HL-60/S4 treated with retinoic acid at 250 ng/mL for 4 days and 3 days (cell line): ENCODE measurements at regions not wholly inside any gene's neighbourhood (a gene's known extent, or its start where the extent isn't known, plus 50 kb on each side); places are given as distances from the start of the nearest gene placed in this dataset.

Source experiments
- in situ Hi-C: fragments of 300-500 bp; cut with MboI; formaldehyde crosslinking; loops from 2 replicates; pipeline ENCODE4 v1.7.0; 2022; ENCODE audit warnings: low sequenced_read_pairs

DNA sequence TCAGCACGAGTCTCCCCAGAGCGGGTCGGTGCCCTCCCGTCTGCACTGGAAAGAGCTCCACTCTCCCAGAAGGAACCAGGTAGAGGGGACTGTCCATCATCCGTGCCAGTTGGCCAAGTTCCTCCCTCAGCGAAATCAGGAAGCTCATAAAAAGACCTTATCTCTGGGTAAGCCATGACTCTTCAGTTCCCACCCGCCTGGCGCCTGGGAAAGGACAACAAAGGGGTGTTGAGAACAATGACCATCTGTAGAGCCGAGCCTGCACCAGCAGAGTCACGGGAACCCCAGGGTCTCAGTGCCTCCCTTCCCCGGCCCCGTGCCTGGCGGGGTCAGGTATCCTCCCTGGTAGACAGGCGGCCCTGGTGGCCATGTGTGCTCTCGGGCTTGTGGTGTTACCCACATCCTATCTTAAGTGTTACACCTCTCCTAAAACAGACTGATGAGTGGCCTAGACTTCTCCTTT lies 190.7 kb downstream of the AXIN2 start:
- in situ Hi-C loops = no loop called here

DNA sequence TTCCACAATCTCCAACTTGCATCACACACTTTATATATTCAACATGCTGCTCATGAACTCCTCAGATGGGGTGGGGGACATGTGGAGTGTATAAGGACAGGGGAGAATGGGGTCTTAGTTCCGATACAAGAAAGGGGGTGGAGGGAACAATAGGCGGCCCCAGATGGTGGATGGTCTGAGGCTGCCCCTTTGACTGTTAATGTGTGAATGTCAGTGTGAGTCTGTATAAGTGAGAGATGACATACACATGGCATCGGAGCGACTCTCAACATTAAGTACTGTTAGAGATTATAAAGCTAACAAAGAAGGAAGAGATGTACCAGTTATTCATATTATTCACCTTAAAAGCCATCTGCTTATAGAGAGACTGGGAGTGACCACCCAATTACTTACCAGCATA lies 193.1 kb downstream of the AXIN2 start:
- in situ Hi-C loops = no loop called here

DNA sequence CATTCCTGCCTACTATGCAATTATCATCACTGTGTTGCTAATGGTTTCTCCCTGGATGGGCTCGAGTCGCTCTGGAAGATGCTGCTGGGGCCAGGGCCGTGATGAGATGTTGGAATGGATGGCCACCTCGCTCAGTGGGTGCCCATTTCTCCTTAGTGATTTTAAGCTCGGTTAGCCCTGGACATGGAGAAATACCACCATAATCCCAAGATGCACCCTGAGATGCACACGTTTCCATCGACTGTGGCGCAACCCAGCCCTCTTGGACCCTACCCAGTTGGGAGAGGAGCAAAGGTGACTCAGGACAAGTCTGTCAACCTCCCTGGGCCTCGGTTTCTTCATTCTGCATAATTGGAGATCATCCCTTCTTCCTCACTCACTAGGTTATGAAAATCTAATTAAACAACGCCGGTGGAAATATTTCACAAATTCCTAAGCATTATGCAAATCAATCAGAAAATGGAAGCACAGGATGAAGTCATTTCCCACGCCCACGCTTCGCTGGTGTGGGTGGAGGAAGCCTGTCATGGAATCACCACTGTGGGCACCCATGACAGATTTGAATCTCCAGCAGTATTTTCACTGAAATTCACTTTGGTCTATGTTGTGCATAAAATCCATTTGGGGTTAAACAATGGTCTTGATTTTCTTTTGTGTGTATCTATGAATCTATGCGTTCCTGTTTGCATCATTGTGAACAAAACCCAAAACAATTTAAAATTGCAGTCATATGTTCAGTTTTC lies 195.2 kb downstream of the AXIN2 start:
- in situ Hi-C loops = no loop called here

DNA sequence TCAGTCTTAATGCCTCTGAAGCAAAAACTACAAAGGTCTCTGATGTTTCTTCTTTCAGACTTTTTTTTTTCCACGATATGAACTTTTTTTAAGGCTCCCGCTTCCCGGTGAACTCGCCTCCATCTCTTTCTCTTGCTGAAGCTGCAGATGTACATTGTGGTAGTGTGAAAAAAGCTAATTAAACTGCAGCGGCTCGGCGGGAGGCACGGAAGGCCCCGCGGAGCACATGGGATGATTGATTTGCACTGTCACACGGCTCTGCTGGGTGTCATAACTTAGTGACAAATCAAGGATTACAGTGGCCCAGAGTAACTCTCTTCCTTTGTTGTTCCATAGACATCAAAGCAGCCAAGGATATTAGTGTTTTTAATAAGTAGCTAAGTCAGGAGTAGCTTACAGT lies 196.3 kb downstream of the AXIN2 start:
- in situ Hi-C loops = no loop called here

DNA sequence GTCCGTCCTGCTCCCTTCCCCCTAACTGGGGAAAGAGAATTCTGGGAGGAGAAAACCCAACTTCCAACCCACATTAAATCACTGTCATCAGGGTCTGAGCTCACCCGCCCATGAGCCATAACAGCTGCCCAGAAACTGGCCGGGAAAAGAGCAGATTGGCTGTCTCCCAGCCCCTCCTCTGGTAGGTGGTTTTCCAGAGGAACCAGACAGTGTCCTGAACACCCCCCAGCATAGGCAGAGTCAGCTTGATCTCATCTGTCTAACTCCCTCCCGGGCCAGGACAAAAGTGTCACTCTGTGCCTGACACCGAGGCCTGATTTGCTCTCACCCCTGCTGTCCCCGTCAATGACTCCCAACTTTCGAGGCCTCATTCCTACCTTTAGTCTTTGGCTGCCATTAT lies 197.0 kb downstream of the AXIN2 start:
- in situ Hi-C loops = no loop called here

DNA sequence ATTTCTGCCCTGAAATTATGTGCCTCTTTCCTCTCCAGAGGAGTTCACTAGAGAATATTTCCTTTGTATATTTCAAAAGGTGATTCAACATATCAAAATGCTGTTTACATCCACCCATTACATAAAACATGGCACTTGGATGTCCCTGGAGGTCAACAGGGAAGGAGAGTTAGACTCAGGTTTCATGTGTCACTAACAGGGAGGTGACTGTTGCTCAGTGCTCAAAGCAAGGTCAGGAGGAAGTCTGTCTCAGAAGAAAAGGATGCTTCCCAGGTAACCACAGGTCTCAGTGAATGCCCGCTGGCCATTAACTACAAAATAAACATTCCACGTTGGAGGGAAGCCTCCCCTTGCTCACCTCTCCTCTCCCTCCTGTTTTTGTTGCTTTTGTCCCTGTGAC lies 198.6 kb downstream of the AXIN2 start:
- in situ Hi-C loops = no loop called here

DNA sequence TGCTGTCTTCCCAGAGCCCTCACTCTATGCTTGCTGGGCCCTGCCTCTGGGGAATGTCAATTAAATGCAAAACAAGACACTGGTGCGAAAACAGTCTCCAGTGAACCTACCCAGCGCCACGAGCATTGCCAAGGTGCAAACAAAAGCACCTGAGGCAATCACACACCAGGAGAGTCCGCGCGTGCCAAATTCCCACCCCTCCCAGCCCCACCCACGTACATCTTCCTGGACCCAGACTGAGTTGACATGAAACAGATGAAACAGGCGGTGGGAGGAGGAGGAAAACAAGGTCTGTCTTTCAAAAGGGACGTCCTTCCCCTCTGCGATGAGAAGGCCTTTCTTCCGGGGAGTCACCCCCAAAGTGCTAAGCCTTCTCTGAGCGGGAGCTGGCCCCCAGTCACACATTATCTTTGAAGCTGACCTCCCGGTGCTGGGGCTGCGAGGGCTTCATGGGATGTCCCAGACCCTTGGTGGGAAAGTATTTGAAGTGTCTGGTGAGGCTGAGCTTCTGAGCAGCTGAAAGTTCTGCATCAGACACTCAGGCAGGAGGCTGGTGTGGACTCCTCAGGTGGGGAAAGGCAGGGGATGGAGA lies 200.4 kb downstream of the AXIN2 start:
- in situ Hi-C loops = no loop called here

DNA sequence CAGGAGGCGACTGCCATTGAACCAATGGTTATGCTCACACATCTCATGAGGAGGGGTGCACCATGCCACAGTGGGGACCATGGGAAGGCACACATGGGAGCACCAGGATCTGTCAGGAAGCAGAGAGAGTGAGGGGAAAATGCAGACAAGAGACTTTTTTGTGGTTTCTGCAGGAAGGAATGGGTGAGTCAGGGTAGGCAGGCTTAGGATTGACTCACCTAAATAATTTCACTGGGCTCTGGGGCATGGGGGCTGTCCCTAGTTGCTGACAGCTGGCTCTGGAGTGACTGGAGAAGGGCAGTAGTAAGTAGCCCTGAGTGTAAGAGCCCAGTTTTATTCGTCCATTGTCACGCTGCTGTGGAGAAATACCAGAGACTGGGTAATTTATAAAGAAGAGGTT lies 202.4 kb downstream of the AXIN2 start:
- in situ Hi-C loops = no loop called here

DNA sequence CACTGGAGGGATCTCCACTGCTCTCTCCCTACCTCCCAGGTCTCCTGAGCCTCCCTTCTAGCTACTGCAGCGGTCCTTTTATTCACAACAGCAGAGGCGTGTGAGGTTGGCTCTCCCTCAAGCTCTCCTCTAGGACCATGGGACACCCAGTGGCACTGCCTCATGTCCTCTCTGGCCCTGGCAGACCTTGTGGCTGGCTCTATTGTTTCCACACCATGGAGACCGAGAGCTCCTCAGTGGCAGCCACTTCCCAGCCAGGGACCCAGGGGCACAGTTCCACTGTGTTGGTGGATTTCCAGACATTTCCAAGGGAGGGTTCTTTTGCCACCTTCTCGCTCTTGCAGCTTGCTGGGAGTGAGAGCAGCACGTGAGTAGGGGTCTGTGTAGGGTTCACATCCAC lies 204.9 kb downstream of the AXIN2 start:
- in situ Hi-C loops = no loop called here

DNA sequence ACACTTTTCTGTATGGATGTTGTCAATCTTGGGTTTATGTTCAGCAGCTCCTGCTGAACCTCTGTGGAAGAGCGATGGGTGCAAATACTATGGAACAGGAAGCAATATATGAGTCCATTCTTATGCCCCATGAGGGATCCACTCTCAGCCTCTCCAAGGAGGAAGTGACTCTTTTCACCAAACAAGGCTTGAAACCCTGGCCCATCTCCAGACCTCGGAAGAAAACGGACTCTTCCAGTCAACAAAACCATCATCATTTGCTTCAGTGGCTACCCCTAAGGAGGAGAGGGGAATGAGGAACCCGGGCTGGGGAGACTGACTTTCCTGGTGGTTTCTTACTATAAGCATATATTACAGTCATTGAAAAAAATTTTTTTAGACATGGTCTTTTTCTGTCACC lies 206.2 kb downstream of the AXIN2 start:
- in situ Hi-C loops = no loop called here

DNA sequence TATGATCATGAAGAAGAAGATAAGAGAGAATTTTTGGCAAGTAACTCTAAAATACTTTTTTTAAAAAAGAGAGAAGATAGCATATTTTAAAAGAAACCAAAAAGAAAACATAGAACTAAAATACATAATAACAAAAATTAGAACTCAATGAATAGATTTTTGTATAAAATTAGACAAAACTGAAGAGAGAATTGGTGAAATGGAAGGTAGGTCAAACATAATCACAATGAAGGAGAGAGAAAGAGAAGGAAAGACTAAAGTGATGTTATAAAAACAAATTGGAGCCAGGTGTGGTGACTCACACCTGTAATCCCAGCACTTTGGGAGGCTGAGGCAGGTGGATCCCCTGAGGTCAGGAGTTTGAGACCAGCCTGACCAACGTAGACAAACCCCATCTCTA lies 211.5 kb downstream of the AXIN2 start:
- in situ Hi-C loops = no loop called here

DNA sequence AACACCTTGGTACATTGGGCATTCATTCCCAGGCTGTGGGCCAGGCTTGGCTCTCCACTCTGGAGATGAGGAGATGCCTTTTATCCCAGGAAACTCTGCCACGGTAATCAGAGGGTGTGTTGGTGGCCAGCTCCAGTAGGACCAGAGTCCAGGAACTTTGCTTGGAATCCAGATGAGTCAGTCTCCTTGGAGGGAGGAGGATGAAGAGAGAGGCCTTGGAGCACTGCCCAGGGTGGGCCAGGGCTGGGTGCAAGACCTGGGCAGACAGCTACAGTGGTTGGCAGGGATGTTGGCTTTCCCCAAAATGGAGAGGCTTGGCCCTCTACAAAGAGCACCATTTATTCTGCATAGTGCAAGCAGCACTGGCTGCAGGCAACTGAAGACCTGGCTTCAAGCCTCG lies 209.0 kb downstream of the RGS9 start:
- in situ Hi-C loops = no loop called here

DNA sequence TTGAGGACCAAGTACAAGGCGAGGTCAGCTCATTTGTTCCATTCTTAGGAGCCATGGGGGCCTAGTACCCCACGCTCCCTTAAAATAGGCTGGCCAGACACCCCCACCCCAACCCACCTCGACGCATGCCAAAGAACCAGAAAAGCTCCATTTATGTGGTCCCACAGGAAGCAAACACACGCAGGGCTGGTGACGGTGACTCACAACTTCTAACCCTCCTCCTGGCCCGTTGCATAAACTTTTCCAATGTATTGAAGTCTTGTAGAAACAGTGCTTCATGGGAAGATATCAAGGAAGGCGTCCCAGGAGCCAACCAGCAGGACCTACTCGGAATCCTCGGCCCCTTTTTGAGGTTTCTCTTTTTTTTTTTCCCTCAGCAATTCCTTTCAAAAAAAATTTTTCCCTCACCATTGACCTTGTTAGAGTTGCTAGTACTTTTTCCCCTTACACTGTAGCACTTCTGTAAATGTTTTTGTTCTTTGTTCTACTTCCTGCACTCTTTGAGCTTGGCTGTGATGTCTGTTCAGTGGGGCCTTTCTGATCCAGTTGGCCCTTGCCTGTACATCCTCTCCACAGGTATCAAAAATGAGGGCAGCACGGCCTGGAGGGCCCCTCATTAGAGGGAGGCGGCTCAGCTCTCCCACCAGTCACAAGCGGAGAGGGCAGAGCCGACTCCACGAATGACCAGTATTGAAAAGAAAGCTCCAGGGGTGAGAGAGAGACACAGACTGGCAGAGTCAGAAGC lies 208.3 kb downstream of the RGS9 start:
- in situ Hi-C loops = no loop called here

DNA sequence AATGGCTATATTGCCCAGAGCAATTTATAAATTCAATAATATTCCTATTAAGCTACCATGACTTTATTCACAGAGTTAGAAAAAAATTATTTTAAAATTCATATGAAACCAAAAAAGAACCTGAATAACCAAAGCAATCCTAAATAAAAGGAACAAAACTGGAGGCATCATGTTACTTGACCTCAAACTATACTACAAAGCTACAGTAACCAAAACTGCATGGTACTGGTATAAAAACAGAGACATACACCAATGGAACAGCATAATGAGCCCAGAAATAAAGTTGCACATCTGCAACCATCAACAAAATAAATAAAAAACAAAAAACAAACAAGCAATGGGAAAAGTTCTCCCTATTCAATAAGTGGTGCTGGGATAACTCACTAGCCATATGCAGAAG lies 203.2 kb downstream of the RGS9 start:
- in situ Hi-C loops = no loop called here

DNA sequence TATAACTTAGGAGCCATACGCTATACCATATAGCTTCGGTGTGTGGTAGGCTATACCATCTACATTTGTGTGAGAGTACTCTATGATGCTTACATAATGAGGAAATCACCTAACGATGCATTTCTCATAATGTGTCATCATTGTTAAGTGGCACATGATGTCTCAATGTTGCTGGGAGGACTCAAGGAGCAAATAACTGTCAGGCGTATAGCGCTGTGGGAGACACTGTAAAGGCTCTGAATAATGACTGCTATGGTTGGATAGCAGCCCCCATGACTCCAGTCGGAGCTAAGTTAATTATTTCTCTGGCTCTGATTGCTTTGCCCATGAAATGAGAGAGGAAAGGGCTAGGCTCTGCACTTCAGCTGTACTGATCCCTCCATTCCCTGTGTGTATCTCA lies 197.2 kb downstream of the RGS9 start:
- in situ Hi-C loops = no loop called here

DNA sequence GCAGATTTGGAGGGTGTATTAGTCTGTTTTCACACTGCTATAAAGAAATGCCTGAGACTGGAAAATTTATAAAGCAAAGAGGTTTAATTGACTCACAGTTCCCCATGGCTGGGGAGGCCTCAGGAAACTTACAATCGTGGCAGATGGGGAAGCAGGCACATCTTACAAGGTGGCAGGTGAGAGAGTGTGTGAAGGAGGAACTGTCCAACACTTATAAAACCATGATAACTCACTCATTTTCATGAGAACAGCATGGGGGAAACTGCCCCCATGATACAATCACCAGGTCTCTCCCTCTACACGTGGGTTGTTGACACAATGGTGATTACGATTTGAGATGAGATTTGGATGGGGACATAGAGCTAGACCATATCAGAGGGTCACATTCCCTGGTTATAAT lies 195.6 kb downstream of the RGS9 start:
- in situ Hi-C loops = no loop called here

DNA sequence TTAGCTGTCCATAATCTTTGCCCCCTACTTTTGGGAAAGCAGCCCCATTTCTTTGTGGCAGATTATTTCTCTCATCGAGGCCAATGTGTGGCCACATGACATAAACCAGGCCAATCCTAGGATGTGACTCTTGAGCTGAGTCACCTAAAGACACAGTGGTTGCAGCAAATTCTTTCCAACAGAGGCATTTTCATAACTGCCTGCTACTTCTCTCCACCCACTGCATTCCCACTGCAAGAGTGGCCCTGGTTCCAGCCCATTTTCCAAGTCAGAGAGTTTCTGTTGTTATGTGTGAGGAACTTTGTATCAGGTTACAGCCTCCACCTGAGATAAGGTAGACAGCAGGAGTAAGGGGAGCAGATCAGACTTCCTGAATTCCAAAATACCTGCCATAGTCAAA lies 195.2 kb downstream of the RGS9 start:
- in situ Hi-C loops = no loop called here

DNA sequence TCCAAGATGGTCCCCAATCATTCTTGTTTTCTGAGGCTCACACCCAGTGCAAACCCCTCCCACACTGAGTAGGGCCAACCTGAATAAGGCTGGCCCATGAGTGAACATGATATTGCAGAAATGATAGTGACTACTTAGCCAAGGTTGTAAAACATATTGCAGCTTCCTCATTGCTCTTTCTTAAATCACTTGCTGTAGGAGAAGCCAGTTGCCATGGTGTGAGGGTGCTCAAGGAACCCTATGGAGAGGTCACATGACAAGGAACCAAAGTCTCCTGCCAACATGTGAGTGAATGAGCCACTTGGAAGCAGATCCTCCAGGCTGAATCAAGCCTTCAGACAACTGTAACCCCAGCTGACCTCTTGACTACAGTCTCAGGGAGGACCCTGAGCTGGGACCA lies 191.4 kb downstream of the RGS9 start:
- in situ Hi-C loops = no loop called here

DNA sequence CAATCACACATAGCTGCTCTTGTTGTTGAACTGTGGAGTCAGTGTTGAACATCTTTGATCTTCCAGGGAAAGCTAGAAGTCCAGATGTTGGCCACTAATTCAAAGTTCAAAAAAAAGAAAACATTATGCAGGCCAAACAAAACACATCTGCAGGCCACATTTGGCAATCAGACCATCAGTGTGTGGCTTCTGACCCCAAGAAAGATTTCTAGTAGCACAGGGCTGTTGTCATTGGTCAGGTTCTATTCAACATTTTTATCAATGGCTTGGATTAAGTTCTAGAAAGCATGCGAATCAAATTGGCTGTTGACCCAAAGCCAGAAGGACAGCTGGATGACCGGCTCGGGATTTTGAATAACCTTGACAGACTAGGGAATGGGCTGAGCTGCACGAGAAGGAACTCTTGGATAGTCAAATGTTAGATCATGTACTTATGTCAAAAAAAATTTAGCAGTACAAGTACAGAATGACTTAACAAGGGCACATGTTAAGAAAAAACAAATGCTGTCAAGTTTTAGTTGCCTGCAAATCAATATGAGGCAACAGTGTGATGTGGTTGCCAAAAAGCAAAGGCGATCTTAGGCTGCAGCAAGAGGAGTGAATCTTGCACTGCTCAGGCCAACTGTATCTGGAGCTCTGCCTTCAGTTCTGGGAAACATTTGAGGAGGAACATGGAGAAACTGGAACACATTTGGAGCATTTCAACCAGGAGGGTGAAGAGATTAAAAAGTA lies 187.6 kb downstream of the RGS9 start:
- in situ Hi-C loops = no loop called here

DNA sequence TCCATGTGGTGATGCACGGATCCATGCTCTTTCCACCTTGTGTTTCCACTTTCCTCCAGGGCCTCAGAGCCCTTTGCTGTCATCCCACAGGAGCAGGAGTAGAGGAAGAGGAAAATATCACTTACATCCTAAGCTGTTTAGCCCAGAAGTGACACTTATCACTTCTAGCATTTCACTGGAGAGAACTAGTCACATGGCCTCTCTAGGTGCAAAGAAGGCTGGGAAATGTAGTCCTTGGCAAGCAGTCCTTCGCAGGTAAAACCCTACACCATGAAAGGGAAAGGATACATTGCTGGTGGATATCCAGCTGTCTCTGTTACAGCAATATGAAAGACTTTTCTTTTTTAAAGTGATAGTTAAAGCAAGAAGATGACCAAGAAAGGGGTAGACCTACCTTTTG lies 185.9 kb downstream of the RGS9 start:
- in situ Hi-C loops = no loop called here

DNA sequence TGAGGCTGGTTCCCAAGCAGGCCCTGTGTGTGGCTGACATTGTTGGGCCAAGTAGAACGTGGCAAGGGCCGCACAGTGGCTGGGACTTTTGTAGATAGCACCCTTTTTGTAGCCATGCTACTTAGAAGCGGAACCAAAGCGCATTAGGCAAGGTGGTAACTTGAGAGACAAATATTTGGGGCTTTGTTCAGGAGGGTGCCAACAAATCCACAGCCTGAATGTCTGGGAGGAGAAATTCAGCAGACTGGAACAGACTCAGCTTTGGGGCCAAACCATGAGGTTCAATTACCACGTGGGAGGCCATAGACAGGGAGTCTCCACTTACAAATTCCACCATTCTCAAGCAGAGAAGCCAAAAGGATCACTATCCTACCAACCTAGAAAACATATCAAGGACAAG lies 183.7 kb downstream of the RGS9 start:
- in situ Hi-C loops = no loop called here

DNA sequence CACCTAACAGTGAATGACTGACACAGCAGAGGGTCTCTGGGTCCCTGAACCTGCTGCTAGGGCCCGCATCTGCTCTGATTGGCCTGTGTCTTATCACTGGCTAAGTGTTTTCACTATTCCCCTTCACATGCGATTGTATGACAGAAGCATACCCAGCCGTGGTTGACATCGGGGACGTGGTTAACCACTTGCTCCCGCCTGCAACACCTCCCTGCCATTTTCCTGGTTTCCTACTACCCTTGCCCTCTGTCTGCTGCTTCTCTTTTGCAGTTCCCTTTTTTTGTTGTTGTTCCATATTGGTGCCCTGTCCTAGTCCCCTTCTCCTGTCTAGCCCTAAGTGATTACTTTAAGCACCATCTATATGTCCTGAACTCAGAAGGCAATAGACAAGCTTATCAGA lies 177.0 kb downstream of the RGS9 start:
- in situ Hi-C loops = no loop called here
